ENCODE measurements at regions not wholly inside any gene's neighbourhood (a gene's known extent, or its start where the extent isn't known, plus 50 kb on each side); places are given as distances from the start of the nearest gene placed in this dataset.

DNA sequence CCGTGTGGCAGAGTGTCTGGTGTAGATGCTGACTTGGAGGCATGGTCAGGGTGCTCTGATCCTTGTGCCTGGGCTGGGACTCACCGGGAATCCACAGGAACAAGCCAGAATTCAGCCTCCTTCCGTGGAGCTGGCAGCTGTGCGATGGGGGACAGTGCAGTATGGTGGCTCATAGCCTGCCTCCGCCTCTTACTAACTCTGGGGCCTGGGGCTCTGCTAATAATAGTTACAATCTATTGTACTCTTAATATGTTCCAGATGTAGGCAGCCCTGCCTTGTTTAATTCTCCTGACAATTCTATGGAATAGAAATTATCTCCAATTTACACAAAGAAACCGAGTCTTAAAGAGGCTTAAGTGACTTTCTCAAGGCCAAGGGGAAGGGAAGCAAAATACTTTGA, 77.6 kb downstream of the PCDH1 start:
- DNase-seq (ENCODE audit: low read depth) = no peak

DNA sequence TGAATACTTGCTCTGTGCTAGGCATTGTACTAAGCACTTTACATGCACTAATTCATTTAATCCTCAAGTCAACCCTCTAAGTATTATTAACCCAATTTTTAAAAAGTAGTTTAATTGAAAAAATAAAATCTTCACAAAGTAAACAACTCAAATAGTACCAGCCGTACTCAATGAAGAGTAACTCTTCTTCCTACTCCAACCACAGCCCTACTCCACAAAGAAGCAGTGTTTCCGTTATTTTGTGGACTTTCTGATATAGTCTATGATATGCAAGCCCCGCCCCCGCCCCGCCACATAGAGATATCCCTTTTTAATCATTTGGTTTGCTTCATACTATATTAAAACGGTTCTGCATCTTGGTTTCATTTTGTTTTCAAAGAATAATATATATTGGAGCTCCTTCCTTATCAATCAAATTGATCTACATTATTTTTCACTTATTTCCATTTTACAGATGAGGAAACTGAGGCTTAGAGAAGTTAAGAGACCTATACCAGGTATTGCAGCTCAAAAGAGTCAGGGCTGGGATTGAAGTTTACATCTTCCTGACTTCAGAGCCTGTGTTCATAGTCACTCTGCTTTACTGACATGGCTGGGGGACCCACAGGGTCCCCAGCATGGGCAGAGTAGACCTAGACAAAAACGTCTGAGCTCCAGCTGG, 78.6 kb downstream of the PCDH1 start:
- no peak for DNase-seq (ENCODE audit: low read depth)

DNA sequence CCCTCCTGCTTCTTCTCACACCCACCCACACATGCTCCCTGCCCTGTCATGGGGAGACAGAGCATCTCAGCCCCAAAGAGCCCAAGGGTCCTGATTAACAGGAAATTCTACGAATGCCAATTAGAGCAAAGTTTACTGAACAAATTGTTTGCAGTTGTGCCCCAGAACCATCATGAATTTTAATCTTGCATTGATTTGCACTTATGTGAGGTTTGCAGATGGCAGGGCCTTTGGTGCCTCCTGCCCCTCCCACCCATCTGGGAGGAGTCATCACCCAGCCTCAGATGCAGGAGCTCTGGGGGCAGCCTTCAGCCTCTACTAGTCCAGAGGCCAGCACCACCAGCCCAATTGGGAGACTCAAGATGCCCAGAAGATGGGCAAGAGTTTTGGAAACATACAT, 80.8 kb downstream of the PCDH1 start:
- no peak for DNase-seq (ENCODE audit: low read depth)

DNA sequence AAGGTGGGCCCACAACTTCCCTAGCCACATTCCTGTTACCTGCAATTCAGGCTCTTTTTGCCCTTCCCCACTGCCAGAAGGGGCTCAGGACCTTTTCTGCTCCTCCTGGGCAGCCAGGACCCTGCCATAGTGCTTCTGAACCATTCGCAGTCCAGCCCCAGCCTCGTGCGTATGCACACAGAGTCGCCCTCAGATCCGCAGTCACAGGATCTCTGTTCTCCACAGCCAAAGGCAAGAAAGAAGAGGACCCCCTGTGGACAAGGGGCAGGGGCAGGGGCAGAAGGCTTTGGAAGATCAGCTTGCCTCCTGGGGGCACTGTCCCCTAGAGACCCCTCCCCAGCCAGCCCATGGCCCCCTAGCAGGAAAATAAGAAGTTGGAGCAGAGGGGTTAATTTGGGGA, 82.8 kb downstream of the PCDH1 start:
- DNase-seq (ENCODE audit: low read depth) = no peak

DNA sequence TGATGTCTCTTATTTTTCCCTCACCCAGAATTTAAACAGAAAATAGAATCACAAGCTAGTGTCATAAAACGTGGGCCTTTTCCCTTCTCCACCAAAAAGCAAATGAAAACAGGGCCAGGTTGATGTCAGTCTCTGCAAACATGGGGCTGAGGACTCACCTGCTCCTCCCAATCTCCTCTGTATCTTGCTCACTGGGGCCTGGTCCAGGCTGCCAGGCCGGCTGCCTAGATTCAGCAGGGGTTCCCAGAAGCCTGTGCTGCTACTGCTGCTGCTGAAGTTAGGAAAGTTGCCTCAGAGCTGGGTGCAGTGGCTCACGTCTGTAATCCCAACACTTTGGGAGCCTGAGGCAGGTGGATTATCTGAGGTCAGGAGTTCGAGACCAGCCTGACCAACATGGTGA, 84.3 kb downstream of the PCDH1 start:
- no peak for DNase-seq (ENCODE audit: low read depth)

DNA sequence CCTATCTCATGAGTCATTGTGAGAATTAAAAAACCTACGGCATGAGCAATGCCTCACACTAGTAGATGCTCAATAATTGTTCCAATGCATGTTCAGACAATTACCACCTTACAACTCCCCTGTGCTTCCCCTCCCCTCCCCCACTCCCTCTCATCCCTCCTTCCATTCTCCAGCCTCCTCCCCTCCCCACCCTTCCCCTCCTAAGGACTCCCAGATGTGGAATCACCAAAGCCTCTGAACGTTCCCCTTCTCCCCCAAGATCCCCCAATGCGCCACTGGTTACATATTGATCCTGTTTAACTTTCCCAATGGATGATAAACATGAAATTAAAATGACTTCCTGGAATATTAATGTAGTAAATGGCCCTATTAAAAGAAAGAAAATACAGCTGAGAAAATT, 84.8 kb downstream of the PCDH1 start:
- no peak for DNase-seq (ENCODE audit: low read depth)

DNA sequence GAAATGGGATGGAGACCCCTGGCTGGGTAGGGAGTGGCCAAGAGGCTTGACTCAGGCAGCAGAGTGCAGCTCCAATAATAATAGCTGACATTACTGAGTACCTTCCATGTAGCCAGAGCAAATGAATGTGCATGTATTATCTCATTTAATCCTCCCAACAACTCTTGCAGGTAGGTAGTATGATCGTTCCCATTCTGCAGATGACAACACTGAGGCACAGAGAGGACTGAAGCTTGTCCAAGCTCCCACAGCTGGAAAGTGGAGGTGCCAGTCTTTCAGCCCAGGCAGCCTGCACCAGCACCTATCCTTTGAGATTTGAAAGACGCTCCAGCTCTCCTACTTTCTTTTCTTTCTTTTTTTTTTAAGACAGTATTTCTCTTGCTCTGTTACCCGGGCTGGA, 87.6 kb downstream of the PCDH1 start:
- DNase-seq (ENCODE audit: low read depth) = no peak

DNA sequence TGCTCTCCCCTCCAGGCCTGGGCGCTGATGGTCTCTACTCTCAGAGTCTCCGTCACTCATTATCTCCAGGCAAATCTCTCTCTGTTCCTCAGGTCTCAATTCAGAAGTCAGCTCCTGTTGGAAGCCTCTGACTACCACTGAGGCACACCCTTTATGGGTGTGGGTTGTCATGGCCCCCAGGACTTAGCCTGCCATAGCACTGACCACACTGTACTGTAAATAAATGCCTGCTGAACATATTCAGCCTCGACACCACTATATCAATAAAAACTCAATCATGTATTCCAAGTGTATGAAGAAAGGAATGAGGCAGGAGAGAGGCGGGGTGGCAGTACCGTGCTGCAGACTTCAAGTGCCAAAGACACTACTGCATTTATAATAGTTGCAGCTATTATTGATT, 88.9 kb downstream of the PCDH1 start:
- DNase-seq (ENCODE audit: low read depth) = no peak

DNA sequence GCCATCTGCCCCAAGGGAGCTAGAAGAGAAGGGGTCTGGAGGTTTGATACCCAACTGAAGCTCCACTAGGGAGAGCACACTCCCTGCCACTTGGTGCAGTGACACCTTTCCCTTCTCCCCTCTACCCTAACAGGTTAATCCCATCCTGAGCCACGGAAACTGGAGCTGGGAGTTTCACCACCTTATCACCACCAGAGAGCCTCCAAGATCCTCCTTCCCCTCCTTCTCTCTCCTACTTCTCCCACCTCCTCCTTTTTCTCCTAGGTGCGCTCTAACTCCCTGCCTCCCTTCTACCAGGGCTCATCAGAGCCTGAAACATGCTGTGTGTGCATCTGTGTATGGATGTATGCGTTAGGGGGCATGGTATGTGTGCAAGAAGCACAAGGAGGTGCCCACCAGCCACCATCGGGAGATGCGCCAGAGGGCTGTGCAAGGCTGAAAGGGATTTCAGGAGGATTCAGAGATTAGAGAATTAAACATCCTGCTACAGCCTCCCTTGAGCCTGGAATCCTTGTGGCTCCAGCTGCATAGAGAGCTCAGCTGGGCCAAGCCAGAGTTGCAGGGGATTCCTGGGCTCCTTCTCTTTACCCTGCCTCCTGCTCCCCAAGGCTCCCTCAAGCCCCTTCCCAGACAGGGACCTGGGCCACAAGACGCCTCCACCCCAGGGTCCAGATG, 89.8 kb downstream of the PCDH1 start:
- DNase-seq (ENCODE audit: low read depth) = no peak

DNA sequence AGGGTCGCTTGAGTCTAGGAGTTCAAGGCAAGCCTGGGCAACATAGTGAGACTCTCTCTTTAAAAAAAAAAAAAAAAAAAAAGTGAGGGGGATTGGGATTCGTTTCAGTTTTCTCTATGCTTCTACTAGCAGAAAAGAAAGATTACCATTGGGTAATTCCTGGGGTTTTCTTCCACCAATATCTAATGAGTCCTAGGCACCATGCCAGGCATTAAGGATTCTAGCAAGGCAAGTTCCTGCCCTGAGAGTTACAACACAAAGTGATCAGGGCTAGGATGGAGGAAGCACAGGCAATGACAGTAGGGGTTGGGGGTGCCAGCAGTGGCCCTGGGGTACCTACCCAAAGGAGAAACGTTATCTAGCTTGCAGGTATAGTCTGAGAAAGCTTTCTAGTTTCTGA, 90.8 kb downstream of the PCDH1 start:
- DNase-seq (ENCODE audit: low read depth) = no peak

DNA sequence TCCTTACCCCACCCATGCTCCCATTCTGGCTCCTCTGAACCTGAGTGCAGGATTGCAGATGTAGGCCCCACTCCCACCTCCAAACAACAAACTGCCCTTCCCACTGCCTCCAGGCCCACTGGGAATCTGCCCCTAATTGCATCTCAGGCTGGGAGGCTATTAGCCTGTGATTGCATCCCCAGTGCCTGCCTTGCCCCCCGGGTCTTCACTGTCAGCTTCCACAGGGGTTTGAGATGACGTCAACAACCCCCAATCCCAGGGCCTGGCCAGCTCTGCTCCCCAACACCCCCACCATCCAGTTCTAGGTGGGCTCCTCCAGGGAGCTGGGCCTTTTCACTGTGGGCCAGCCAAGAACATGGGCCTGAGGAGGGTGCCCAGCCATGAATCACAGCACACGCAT, 91.5 kb downstream of the PCDH1 start:
- DNase-seq (ENCODE audit: low read depth) = no peak

DNA sequence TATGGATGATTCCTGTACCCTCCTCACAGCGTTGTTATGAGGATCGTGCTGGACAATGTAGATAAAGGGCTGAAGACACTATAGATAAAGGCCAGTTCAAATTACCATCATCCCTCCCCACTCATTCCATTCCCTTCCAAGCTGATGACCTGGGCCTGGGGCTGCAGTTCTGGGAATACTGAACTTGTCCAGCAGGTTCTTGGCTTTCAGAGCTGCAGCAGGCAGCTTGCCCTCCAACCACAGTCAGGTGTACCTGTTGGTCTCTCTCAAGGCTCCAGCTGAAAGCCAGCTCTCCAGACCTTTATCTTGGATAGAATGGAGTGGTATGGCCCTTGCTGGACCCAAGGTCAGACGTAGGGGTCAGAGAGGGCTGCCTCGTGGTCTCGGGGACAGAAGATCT, 92.5 kb downstream of the PCDH1 start:
- DNase-seq (ENCODE audit: low read depth) = no peak

DNA sequence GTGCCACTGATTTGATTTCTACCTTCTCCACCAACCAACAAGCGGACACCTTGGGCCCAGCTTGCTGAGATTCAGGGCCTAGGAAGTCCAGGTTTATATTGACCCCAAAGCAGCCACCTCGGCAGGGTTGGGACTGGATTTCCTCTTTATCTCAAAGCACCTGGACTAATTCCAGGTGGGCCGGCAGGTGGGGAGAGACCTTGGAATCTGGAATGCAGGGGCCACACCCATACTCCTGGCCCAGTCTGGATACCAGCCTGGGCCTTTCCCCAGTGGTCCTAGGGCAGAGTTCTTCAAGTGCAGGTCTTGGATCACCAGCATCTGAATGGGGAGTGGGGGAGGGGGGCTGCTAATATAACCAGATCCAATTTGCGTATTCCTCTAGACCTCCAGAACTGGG, 93.1 kb downstream of the PCDH1 start:
- no peak for DNase-seq (ENCODE audit: low read depth)

DNA sequence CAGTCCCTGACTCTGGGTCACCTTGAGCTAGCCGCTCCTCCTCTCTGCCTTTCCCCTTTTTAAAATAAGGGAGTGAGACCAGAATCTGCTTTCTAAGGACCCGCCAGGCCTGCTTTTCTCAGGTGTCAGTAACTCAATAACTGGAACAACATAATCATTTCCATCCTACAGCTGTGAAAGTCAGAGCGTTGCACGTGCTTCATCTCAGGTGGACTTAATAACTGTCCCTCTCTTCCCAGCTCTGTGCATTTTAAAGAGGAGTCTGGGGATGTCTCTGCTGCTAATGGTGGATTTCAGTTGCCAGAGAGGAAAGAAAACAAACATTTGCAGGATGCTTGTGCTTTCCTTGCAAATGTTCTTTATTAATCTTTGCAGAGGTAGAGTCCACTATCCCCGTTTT, 93.7 kb downstream of the PCDH1 start:
- no peak for DNase-seq (ENCODE audit: low read depth)

DNA sequence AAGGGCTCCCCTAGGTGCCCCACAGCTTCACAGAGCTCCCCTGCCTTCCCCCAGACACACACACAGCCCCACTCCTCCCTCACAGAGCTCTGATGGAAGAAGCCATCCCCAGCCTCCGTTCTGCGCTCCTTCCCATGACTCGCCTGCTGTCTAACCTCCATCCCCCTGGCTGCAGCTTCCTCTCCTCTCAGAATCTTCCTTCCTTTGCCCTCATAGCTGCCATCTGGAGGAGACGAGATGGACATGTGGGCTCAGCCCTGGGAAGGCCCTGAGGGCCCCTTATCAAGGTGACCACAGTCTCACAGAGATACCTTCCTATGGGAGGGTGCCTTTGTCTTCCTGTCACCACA, 94.3 kb downstream of the PCDH1 start:
- DNase-seq (ENCODE audit: low read depth) = no peak

DNA sequence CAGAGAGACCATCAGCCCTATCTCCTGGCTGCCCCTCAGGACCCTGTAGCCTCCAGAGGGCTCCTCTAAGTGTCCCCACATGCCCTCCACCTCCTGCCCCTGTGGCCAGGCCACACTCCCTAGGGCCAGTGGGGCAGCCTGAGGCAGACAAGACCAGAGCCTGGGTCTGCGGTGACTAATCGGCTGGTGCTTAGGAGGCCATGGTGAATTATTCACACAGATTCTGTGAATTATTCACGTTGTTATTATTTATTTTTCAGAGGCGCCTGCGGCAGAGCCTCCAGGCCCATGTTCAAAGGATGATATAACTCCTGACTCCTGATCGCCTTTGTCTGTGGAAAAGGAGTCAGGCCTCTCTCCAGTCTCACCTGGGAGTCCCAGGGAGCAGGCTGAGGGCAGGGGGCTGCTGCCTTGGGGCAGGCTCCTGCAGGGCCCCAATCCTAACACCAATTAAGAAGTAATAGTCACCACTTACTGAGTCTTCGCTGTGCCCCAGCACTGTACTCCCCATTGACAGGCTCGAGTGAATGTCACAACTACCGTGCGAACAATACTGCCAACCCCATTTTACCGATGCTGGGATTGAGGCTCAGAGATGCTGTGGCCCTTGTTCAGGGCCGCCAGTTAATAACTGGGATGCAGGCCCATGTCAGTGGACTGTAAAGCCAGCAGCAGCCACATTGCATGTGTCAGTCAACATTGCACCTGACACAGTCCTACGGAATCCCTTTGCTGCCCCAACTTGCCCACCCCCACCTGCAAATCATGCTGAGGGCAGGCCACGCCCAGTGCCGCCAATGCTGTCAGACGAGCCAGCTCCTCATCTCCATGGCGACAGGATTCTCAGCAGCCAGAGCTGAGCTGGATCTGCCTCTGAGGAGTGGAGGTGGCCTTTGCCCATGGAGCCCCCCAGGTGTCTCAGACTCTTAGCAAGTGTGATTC, 94.9 kb downstream of the PCDH1 start:
- peak; percentile 21 for DNase-seq (ENCODE audit: low read depth)

DNA sequence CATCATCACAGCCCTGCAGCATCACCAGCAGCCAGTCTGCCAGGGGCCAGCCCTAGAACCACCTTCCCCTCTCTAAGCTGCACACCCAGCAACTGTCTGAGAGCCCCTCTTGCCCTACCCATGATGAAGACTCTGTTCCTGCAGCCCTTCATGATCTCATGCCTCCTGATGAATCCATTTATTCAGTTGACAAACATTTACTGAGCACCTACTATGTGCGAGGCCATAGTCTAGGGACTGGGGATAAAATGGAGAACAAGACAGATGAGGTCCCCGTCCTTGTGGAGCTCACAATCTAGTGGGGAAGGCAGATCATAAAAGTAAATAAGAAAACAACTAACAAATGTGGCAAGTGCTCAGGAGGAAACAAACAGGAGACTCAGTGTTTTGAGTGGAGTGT, 96.3 kb downstream of the PCDH1 start:
- no peak for DNase-seq (ENCODE audit: low read depth)

DNA sequence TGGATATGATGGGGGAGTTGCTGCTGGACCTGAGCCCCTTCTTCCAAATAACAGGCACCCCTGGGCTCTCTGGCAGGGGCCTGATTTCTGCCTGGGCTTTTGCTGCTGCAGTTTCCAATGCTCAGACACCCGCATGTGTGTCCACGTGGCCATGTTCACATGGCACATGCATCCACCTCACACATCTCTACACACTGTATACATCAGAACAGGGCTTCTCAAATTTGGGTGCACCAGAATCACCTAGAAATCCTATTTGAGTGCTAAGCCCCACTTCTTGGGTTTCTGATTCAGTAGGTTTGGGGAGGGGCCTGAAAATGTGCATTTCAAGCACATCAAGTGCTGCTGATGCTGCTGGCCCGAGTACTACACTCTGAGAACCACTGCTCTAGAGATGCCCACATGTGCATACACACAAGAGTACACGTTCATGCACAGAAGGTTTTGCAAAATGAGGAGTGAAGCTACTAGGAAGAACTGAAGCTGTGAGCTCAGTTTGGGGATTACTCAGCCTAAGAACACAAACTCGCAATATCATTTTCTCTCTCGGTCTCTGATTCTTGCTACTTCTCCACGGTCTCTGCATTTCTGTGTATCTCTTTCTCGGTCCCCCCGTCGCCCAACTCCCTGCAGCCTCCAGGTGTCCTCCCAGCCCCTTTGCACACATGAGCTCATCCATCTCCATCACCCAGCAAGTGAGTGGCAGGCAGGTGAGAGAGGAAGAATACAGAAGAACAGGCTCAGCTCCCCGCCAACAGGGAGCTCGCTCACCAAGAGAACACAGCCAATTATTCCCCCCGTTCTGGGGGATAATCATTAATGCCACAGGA, 97.0 kb downstream of the PCDH1 start:
- DNase-seq (ENCODE audit: low read depth) = no peak

DNA sequence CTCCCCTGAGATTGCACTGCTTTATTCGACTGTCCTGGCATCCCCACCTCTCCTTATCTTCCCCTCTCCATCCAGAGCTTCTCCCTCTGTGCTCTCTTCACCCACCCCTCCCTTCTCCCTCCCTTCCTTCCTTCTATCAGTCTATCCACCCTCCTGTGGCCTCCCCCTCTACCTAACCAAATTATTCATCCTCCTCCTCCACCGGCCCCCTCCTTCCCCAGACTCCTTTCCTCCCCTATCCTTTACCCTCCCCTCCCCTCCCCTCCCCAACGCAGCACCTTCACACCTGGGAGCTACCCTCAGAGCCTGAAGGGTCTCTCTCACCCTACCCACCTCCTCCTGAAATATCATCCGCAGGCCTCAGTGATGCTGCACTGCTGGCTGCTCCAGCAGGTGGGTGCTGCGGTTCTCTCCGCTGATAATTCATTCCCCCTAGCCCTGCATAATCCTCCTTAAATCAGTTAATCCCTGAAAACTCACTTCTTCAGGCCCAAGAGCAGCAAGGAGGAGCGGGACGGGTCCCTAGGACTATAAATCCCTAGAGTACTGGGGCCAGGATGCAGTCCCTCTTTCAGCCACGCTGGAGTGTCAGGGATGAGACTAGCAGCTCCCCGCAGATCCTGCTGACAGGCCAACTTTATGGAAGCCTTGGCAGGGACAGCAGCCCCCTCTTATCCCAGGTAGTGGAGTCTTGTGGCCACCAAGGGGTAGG, 97.8 kb downstream of the PCDH1 start:
- no peak for DNase-seq (ENCODE audit: low read depth)

DNA sequence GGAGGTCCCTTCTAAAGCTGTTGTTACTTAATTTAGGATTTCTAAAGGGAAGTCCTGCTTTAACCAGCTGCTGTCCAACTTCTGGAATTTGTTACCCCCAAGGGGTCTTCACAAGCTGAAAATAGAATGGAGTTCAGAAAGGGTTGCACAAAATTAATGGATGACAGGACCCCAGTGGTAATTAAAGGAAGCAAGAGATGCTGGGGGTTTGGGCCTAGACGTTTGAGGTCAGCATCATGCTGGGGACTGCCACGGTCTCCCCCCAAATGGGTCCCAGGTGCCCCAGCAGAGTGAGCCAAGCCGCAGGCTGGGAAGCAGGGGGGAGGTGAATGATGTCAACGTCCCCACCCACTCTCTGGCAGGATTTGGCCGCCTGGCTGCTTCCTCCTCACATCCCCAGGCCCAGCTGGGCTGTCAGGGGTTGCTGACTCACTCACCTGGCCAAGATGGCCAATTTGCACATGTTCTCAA, 97.5 kb upstream of the ARAP3 start:
- DNase-seq (ENCODE audit: low read depth) = peak; percentile 85

DNA sequence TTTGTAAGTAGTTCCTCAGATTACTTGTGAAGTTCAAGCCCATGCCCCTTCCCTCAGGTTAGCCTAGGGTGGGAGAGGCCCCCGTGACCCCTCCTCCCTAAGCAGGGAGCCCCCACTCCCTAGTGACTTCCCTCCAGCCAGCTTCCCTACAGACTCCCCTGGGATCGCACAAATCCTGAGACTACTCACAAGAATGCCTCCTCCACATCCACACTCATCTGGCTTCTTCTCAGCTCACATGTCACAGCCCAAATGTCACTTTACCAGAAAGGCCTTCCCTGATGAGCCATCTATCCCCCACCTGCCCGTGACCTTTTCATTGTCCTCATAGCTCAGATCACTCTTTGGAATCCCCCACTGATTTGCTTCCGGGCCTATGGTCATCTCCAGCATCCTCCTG, 96.7 kb upstream of the ARAP3 start:
- DNase-seq (ENCODE audit: low read depth) = no peak

All from Daoy (cell line).